GM19397 (cell line): ENCODE measurements at regions not wholly inside any gene's neighbourhood (a gene's known extent, or its start where the extent isn't known, plus 50 kb on each side); places are given as distances from the start of the nearest gene placed in this dataset.
"Not testable (repeated sequence)": the region's sequence is repeated elsewhere in the genome, so short reads cannot be mapped to it uniquely, and the experiment has no call there.

Experiments
- ATAC-seq: cut with Tn5 transposase; IDR thresholded peaks from one replicate; pipeline ENCODE4 v1.9.1; 2021; ENCODE audit warnings: mild to moderate bottlenecking, moderate library complexity; ENCODE audit not compliant: unreplicated experiment

GRCh38 chr18:4557502-4557901 lies 102.4 kb upstream of the DLGAP1 start:
- ATAC-seq: no peak

DNA sequence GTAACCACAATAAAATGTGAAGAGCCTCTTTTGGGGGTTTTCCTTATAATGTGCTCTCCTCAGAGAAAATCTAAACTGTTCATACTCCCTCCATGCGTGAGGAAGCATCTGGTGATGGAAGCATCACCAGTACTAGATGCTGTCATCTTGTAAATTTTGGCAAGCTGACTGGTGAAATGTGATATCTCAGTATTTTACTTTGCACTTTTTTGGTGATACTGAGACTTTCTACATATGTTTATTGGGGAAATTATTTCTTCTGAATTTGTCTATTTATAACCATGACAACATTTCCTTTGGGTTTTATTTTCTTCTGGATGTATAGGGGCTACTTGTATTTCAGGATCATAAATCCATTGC lies 95.9 kb upstream of the DLGAP1 start:
- ATAC-seq: no peak

DNA sequence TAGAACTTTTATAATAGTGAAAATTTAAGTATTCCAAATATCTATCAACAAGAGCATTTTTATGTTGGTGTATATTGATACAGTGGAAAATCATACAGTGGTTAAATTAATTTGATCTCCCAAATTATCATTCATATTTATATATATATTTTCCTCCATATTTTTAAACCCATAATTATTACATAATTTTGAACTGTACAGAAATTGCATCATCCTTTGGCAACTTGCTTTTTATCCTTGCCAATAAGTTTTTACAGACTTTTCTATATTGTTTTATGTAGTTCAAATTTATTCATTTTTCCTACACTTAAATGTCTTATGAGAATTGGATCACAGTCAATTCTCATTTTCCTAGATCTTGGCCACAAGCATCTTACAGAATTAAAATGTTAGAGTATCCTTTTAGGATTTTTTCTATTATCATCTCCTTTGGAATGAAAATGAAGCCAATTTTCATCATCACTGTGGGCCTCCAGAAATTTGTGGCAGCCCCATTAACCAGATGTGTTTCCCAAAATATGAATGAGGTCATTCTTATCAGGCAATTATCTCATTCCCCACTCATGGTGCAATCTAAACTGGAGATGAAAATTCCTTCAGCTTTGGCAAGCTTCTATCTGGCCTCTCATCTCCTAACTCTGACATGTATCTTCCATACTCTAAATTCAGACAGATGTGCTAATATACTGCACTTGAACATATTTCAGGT lies 94.2 kb upstream of the DLGAP1 start:
- ATAC-seq: no peak

DNA sequence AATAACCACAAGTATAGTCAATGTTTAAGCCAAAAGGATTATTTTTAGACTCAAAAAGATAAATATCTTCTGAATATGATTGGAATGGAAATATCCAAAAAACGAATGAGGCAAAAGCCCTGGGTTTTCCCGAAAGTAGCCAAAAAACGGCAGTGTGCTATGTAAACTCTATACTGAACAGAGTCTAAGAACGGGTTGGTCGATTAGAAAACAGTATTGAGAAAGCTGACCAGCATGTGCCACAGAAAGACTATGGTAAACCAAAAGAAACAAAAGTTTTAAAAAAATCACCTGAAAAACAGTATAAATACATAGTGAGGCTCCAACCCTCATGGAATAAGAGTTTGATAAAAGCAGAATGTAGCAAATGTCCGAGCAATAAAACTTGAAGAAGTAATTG lies 92.0 kb upstream of the DLGAP1 start:
- no peak for ATAC-seq

- no peak for ATAC-seq
These were observed 89.0 kb upstream of the DLGAP1 start for GRCh38 chr18:4544142-4544541.

DNA sequence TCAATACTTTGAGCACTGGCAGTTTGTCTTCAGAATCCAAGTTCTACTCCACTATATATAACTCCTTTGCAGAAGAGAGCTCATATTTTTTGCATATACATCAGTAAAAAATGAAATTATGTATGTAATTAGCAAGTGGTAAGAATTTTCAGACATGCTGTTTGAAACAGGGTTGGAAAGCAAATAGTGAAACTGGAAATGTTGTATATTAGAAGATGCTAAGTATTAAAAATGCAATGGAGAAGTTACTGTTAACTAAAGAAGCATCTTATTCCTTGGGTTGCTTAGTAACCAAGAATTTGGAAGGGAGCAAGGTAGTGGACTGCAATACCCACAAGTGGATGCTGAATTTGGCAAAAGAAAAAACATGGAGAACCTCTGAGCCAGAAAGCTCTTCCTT lies 88.6 kb upstream of the DLGAP1 start:
- ATAC-seq: no peak

DNA sequence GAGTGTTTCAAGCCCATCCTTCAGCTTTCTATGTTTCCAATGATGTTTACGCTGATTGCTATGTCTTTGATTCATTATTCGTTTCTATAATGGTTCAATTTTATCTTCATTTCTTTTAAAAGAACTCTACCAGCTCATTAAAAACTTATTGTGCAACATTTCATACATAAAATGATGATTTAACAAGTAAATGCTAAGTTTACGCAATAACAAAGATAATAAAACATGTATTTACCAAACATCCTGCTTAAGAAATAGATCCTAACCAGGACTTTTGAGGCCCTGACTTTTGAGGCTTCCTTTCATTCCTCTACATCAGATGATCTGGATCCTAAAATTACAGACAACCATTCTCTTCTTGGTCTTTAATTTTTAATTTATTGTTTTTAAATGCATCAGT lies 86.5 kb upstream of the DLGAP1 start:
- no peak for ATAC-seq

GRCh38 chr18:4536447-4536846 lies 81.3 kb upstream of the DLGAP1 start:
- no peak for ATAC-seq

GRCh38 chr18:4528405-4528804 lies 73.3 kb upstream of the DLGAP1 start:
- no peak for ATAC-seq

GRCh38 chr18:4527826-4528225 lies 72.7 kb upstream of the DLGAP1 start:
- not testable (repeated sequence) for ATAC-seq

GRCh38 chr18:4524096-4524495 lies 69.0 kb upstream of the DLGAP1 start:
- ATAC-seq: no peak

- ATAC-seq: no peak
These were observed 56.1 kb upstream of the DLGAP1 start for GRCh38 chr18:4511166-4511565.

GRCh38 chr18:4510711-4511110 lies 55.6 kb upstream of the DLGAP1 start:
- ATAC-seq: no peak

- ATAC-seq: no peak
These were observed 55.1 kb upstream of the DLGAP1 start for GRCh38 chr18:4510160-4510559.
